Right lobe of liver (tissue), 6 donors: ENCODE measurements at regions not wholly inside any gene's neighbourhood (a gene's known extent, or its start where the extent isn't known, plus 50 kb on each side); places are given as distances from the start of the nearest gene placed in this dataset.

Experiments
- ATAC-seq, 4 donors: fragments of 200-7000 bp; cut with Tn5 transposase; one replicate each; pipeline ENCODE4 v1.9.1; 2020; ENCODE audit warnings: mild to moderate bottlenecking in 4 of 4, moderate library complexity in 4 of 4
- DNase-seq, 3 donors: peaks; one replicate each; pipeline ENCODE4 v3.0.0-alpha.2; 2020
- H3K27ac ChIP-seq, 3 donors: fragments of 200-600 bp; one replicate each; pipeline ENCODE4 v1.8.0; 2022
- H3K27me3 ChIP-seq, 2 donors: fragments of 200-600 bp; one replicate each; pipeline ENCODE4 v1.8.0; 2022
- H3K36me3 ChIP-seq, 4 donors: fragments of 200-600 bp; sonication (generic) in 1 of 4; one replicate each; pipeline versions ENCODE4 v1.5.1 to v1.8.0; 2017 to 2022; ENCODE audit warnings: control low read depth in 1 of 4
- H3K4me1 ChIP-seq, 4 donors: fragments of 200-600 bp; sonication (generic) in 1 of 4; one replicate each; pipeline versions ENCODE4 v1.5.1 to v1.8.0; 2017 to 2022; ENCODE audit warnings: control low read depth in 1 of 4
- H3K4me3 ChIP-seq, 3 donors: fragments of 200-600 bp; one replicate each; pipeline ENCODE4 v1.8.0; 2022
- H3K9me3 ChIP-seq, 4 donors: fragments of 200-600 bp; sonication (generic) in 1 of 4; one replicate each; pipeline versions ENCODE4 v1.5.1 to v1.8.0; 2017 to 2022; ENCODE audit warnings: control low read depth in 1 of 4
- CTCF ChIP-seq, 4 donors: fragments of 200-600 bp in 3 of 4; fragments of 450-650 bp in 1 of 4; IDR thresholded peaks; one replicate each; pipeline versions ENCODE4 v1.5.1 to v1.8.0; 2016 to 2022; ENCODE audit warnings: antibody characterized with exemption in 4 of 4, mild to moderate bottlenecking in 2 of 4
- POLR2A ChIP-seq: fragments of 450-650 bp; IDR thresholded peaks from one replicate; pipeline ENCODE4 v1.6.1; 2017; ENCODE audit warnings: antibody characterized with exemption, mild to moderate bottlenecking
- WGBS: methylation state at CpG from one replicate; pipeline ENCODE4 v1.1.6; 2018; ENCODE audit warnings: low coverage, low lambda C conversion rate; ENCODE audit not compliant: insufficient coverage; ENCODE audit errors: missing lambda C conversion rate; 5-methylcytosine and 5-hydroxymethylcytosine counted together
- intact Hi-C, 2 donors: fragments of 100-400 bp; cut with DNase I; formaldehyde crosslinking; loops; one replicate each; pipeline versions ENCODE4 v1.11.2 to v1.14.1; 2022
- donor health status: DM: no; HTN: yes; CAD: no.
- donor health status: DM: no; HTN: no; CAD: no.
- donor health status: DM: no; HTN: no; CAD: no.
- donor health status: DM: no; HTN: yes; CAD: no.
- donor health status: DM: no; HTN: yes; CAD: no.

DNA sequence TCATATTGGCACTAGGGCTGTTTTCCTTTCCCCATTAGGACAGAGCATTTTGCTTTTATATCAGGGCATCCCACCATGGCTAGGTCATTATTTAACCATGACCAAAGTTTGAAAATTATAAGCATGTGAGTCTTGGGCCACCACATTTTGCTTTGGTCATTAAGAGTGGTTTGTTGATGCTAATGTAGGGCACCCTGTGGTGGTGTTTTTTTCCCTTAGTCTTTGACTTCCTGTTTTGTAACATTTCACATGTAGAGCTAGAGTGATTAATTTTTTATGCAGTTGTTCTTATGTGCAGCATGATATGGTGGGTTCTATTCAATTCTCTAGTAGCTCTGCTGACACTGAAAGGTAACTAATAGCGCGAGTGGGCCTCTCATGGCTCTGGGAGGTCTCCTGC, 249.6 kb upstream of the ROBO1 start:
- Histone ChIP-seq H3K9me3 (no peaks in the 10 kb centered on the region), H3K36me3 (no peaks in the 10 kb centered on the region), H3K27me3 (no peaks in the 10 kb centered on the region), H3K4me1 (no peaks in the 10 kb centered on the region), H3K27ac (no peak overlapping the region), H3K4me3 (no peak overlapping the region)
- TF ChIP-seq POLR2A = no peak
- TF ChIP-seq CTCF (IDR thresholded peaks at IDR 0.05) = no peak
- intact Hi-C loops = no loop called here
- no peak for ATAC-seq
- WGBS = 68% methylated on average over 2 of the region's 2 CpGs
- DNase-seq = no peak

GRCh38 chr3:80014576-80014975, 246.8 kb upstream of the ROBO1 start:
- intact Hi-C loops = no loop called here
- Histone ChIP-seq H3K4me3 (no peak overlapping the region), H3K9me3 (no peaks in the 10 kb centered on the region), H3K36me3 (no peaks in the 10 kb centered on the region), H3K27ac (no peak overlapping the region), H3K27me3 (no peaks in the 10 kb centered on the region), H3K4me1 (no peaks in the 10 kb centered on the region)
- 49% methylated on average over 5 of the region's 5 CpGs for WGBS
- TF ChIP-seq POLR2A (no peak), CTCF (IDR thresholded peaks at IDR 0.05) (no peak)
- ATAC-seq (no peak), DNase-seq (no peak)

DNA sequence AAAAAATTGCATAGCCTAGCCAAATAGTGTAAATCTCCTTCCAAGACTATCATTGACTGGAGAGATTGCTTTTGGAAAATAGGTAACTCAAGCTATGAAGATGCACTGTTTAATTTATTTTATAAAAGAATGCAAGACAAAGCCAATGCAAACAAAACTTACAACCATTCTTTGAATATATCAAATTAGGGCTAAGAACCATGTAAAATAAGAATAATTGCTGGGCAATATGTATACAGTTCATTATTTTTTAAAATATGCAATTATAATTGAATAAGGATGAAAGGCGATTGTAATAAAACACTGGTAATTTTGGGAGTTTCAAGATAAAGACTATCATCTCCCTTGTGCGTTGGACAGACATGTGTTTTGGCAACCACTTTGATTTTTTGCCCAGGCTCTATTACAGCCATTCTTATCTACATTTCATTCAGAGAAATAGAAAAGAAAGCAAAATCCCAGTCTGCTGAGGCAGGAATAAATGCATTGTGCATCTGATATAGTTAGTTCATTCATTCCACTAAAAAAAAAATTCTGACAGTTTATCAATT, 242.3 kb upstream of the ROBO1 start:
- intact Hi-C loops = no loop called here
- WGBS = 32% methylated on average over 2 of the region's 2 CpGs

DNA sequence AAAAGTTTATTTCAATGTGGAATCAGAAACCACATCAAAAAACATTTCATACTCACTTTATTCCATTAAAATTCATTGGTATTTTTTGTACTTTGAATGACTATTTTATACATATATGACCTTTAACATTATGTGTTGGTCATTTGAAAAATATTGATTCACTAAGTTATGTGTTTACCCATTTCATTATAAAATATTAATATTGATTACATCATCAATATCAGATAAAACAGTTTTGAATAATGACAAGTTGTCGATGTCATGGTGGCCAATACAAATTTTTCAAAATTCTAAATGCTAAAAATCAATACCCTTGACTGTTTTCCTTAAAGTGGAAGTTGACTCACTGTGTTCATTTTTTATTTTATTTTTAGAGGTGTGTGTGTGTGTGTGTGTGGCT, 239.7 kb upstream of the ROBO1 start:
- 74% methylated on average over 1 of the region's 1 CpG for WGBS
- TF ChIP-seq POLR2A (no peak), CTCF (IDR thresholded peaks at IDR 0.05) (no peak)
- H3K27me3 ChIP-seq = no peaks in the 10 kb centered on the region
- H3K9me3 ChIP-seq = no peaks in the 10 kb centered on the region
- ATAC-seq = no peak
- no peak overlapping the region for H3K27ac ChIP-seq
- no peaks in the 10 kb centered on the region for H3K36me3 ChIP-seq
- H3K4me1 ChIP-seq = no peaks in the 10 kb centered on the region
- DNase-seq = no peak
- intact Hi-C loops = no loop called here
- H3K4me3 ChIP-seq = no peak overlapping the region

More for the DNA sequence above, 242.3 kb upstream of the ROBO1 start:
- no peaks in the 10 kb centered on the region for H3K9me3 ChIP-seq
- H3K4me3 ChIP-seq = no peak overlapping the region
- no peak for ATAC-seq
- H3K27ac ChIP-seq = no peak overlapping the region
- no peaks in the 10 kb centered on the region for H3K27me3 ChIP-seq
- TF ChIP-seq POLR2A (no peak), CTCF (IDR thresholded peaks at IDR 0.05) (no peak)
- H3K4me1 ChIP-seq = no peaks in the 10 kb centered on the region
- no peak for DNase-seq
- H3K36me3 ChIP-seq = no peaks in the 10 kb centered on the region

- TF ChIP-seq POLR2A (no peak), CTCF (IDR thresholded peaks at IDR 0.05) (no peak)
- H3K36me3 ChIP-seq = no peaks in the 10 kb centered on the region
- no peaks in the 10 kb centered on the region for H3K27me3 ChIP-seq
- intact Hi-C loops = no loop called here
- ATAC-seq = no peak
- H3K4me3 ChIP-seq = no peak overlapping the region
- no peak overlapping the region for H3K27ac ChIP-seq
- no peaks in the 10 kb centered on the region for H3K4me1 ChIP-seq
- no peak for DNase-seq
- no peaks in the 10 kb centered on the region for H3K9me3 ChIP-seq
Measured at GRCh38 chr3:80006315-80006714, 238.5 kb upstream of the ROBO1 start.
